Mesothelial cell of epicardium (in vitro differentiated cells): ENCODE measurements at regions not wholly inside any gene's neighbourhood (a gene's known extent, or its start where the extent isn't known, plus 50 kb on each side); places are given as distances from the start of the nearest gene placed in this dataset.
A peak's percentile ranks its signal among the peaks of the same experiment; 100 is the strongest.

Source experiments
- DNase-seq, 2 experiments: peaks; one replicate each; pipeline ENCODE4 v3.0.0; 2021; ENCODE audit warnings: low spot score in 2 of 2; ENCODE audit not compliant: unreplicated experiment in 2 of 2
- H3K27ac Mint-ChIP-seq: 2 replicates; pipeline ENCODE4 v1.8.0; 2021; ENCODE audit warnings: mixed read lengths
- H3K27me3 Mint-ChIP-seq: 2 replicates; pipeline ENCODE4 v1.8.0; 2021; ENCODE audit warnings: low read depth, mixed read lengths
- H3K36me3 Mint-ChIP-seq: 2 replicates; pipeline ENCODE4 v1.8.0; 2021; ENCODE audit warnings: mixed read lengths
- H3K4me1 Mint-ChIP-seq: 2 replicates; pipeline ENCODE4 v1.8.0; 2021; ENCODE audit warnings: mixed read lengths
- H3K4me3 Mint-ChIP-seq: 2 replicates; pipeline ENCODE4 v1.8.0; 2021; ENCODE audit warnings: mild to moderate bottlenecking, moderate library complexity, mixed read lengths
- H3K9me3 Mint-ChIP-seq: 2 replicates; pipeline ENCODE4 v1.8.0; 2021; ENCODE audit warnings: mixed read lengths
- CTCF ChIP-seq: fragments of 200-600 bp; sonication (generic); IDR thresholded peaks from one replicate; pipeline ENCODE4 v1.5.0; 2021; ENCODE audit warnings: antibody characterized with exemption; ENCODE audit not compliant: unreplicated experiment

- TF ChIP-seq CTCF = no peak
- peaks cover 2% of the 10 kb centered on the region for H3K4me1 Mint-ChIP-seq
- no peak overlapping the region for H3K4me3 Mint-ChIP-seq
- no peak for DNase-seq
- H3K27ac Mint-ChIP-seq = no peak overlapping the region
- H3K36me3 Mint-ChIP-seq = no peaks in the 10 kb centered on the region
- H3K27me3 Mint-ChIP-seq = no peaks in the 10 kb centered on the region
- H3K9me3 Mint-ChIP-seq = no peaks in the 10 kb centered on the region
Observed at GRCh38 chr2:163338270-163338669, 397.5 kb downstream of the FIGN start.

GRCh38 chr2:163324677-163325076 is 411.1 kb downstream of the FIGN start:
- DNase-seq = no peak
- H3K4me3 Mint-ChIP-seq = no peak overlapping the region
- no peak overlapping the region for H3K27ac Mint-ChIP-seq
- no peaks in the 10 kb centered on the region for H3K27me3 Mint-ChIP-seq
- H3K9me3 Mint-ChIP-seq = no peaks in the 10 kb centered on the region
- no peaks in the 10 kb centered on the region for H3K36me3 Mint-ChIP-seq
- no peaks in the 10 kb centered on the region for H3K4me1 Mint-ChIP-seq
- no peak for TF ChIP-seq CTCF

- Mint-ChIP-seq H3K36me3 (no peaks in the 10 kb centered on the region), H3K4me1 (no peaks in the 10 kb centered on the region), H3K27me3 (no peaks in the 10 kb centered on the region), H3K9me3 (peaks cover 9% of the 10 kb centered on the region), H3K27ac (no peak overlapping the region), H3K4me3 (no peak overlapping the region)
- no peak for TF ChIP-seq CTCF
- DNase-seq = no peak
Observed at GRCh38 chr2:163319006-163319405, 416.8 kb downstream of the FIGN start.

GRCh38 chr2:163314712-163315111 is 421.1 kb downstream of the FIGN start:
- H3K36me3 Mint-ChIP-seq = no peaks in the 10 kb centered on the region
- no peaks in the 10 kb centered on the region for H3K27me3 Mint-ChIP-seq
- H3K9me3 Mint-ChIP-seq = peaks cover 9% of the 10 kb centered on the region
- no peak overlapping the region for H3K27ac Mint-ChIP-seq
- no peak for TF ChIP-seq CTCF
- H3K4me3 Mint-ChIP-seq = no peak overlapping the region
- H3K4me1 Mint-ChIP-seq = peaks cover 10% of the 10 kb centered on the region
- DNase-seq = no peak

- DNase-seq = no peak
- Mint-ChIP-seq H3K4me1 (peaks cover 10% of the 10 kb centered on the region), H3K27me3 (no peaks in the 10 kb centered on the region), H3K27ac (peak overlapping the region; percentile 50), H3K4me3 (no peak overlapping the region), H3K36me3 (no peaks in the 10 kb centered on the region), H3K9me3 (peaks cover 11% of the 10 kb centered on the region)
- TF ChIP-seq CTCF = no peak
Observed at GRCh38 chr2:163312713-163313112, 423.1 kb downstream of the FIGN start.

GRCh38 chr2:163306647-163307046 is 429.2 kb downstream of the FIGN start:
- Mint-ChIP-seq H3K27ac (no peak overlapping the region), H3K4me1 (no peaks in the 10 kb centered on the region)

More at GRCh38 chr2:163306647-163307046, 429.2 kb downstream of the FIGN start:
- no peak for TF ChIP-seq CTCF
- Mint-ChIP-seq H3K4me3 (no peak overlapping the region), H3K27me3 (no peaks in the 10 kb centered on the region), H3K9me3 (peaks cover 17% of the 10 kb centered on the region), H3K36me3 (no peaks in the 10 kb centered on the region)
- DNase-seq = no peak
